GM06990 (cell line): ENCODE measurements at regions not wholly inside any gene's neighbourhood (a gene's known extent, or its start where the extent isn't known, plus 50 kb on each side); places are given as distances from the start of the nearest gene placed in this dataset.

Source experiments
- DNase-seq: peaks from one replicate; pipeline ENCODE4 v3.0.0-alpha.2; 2011; ENCODE audit not compliant: insufficient read length; ENCODE audit errors: extremely low read depth
- H3K27me3 ChIP-seq: replicated peaks from 2 replicates; pipeline ENCODE4 v1.6.0; 2011; ENCODE audit warnings: low read length; ENCODE audit not compliant: control insufficient read depth, insufficient read depth
- H3K36me3 ChIP-seq: 2 replicates; pipeline ENCODE4 v1.5.1; 2011; ENCODE audit warnings: low read length; ENCODE audit not compliant: control insufficient read depth, insufficient read depth
- H3K4me3 ChIP-seq: replicated peaks from 2 replicates; pipeline ENCODE4 v1.5.1; 2011; ENCODE audit warnings: low read depth, mild to moderate bottlenecking, control low read depth, low read length
- TF ChIP-seq, protein P1 (sequence below): IDR thresholded peaks from 2 replicates; pipeline ENCODE4 v1.5.1; 2011; ENCODE audit warnings: low read length, control low read depth, mild to moderate bottlenecking, inconsistent platforms; ENCODE audit not compliant: insufficient read depth, poor library complexity, severe bottlenecking

- H3K27me3 ChIP-seq = no peaks in the 10 kb centered on the region
- no peaks in the 10 kb centered on the region for H3K36me3 ChIP-seq
- no peak for DNase-seq
- no peak overlapping the region for H3K4me3 ChIP-seq
- TF ChIP-seq, protein P1, sequence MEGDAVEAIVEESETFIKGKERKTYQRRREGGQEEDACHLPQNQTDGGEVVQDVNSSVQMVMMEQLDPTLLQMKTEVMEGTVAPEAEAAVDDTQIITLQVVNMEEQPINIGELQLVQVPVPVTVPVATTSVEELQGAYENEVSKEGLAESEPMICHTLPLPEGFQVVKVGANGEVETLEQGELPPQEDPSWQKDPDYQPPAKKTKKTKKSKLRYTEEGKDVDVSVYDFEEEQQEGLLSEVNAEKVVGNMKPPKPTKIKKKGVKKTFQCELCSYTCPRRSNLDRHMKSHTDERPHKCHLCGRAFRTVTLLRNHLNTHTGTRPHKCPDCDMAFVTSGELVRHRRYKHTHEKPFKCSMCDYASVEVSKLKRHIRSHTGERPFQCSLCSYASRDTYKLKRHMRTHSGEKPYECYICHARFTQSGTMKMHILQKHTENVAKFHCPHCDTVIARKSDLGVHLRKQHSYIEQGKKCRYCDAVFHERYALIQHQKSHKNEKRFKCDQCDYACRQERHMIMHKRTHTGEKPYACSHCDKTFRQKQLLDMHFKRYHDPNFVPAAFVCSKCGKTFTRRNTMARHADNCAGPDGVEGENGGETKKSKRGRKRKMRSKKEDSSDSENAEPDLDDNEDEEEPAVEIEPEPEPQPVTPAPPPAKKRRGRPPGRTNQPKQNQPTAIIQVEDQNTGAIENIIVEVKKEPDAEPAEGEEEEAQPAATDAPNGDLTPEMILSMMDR = no peak
Measured at GRCh38 chr1:238457610-238458009, 566.9 kb upstream of the ZP4 start.

DNA sequence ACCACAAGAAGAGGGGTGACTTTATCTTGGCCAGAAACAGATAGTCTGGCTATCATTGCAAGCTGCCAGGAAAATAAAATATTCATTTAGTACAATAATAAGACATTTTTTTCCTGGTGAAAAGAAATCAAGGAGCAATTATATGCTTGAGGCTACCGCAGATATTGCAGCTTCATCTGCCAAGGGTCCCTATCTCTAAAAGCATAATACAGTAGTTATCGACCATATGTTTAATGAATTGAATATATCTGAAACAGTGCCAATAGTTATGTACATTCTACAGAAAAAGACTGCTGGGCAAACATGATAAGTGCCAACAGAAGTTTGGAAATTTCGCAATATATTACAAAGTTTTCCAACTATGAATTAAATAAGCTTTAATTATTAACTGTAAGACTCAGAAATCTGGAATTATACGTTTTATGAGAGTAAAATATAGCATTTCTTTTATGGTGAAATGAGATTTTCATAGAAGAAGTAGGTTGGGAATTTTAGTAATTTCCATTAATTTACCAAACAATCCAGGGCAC is 561.1 kb upstream of the ZP4 start:
- no peaks in the 10 kb centered on the region for H3K27me3 ChIP-seq
- TF ChIP-seq, protein P1 = no peak
- H3K36me3 ChIP-seq = no peaks in the 10 kb centered on the region
- H3K4me3 ChIP-seq = no peak overlapping the region
- DNase-seq = no peak

GRCh38 chr1:238450976-238451375 is 560.3 kb upstream of the ZP4 start:
- no peak for DNase-seq
- TF ChIP-seq, protein P1 = no peak

GRCh38 chr1:238443687-238444086 is 553.0 kb upstream of the ZP4 start:
- DNase-seq = no peak
- Histone ChIP-seq H3K36me3 (no peaks in the 10 kb centered on the region), H3K27me3 (no peaks in the 10 kb centered on the region), H3K4me3 (no peak overlapping the region)
- TF ChIP-seq, protein P1 = no peak

More at GRCh38 chr1:238450976-238451375, 560.3 kb upstream of the ZP4 start:
- Histone ChIP-seq H3K4me3 (no peak overlapping the region), H3K36me3 (no peaks in the 10 kb centered on the region), H3K27me3 (no peaks in the 10 kb centered on the region)

- no peaks in the 10 kb centered on the region for H3K27me3 ChIP-seq
- TF ChIP-seq, protein P1 = no peak
- H3K4me3 ChIP-seq = no peak overlapping the region
- no peaks in the 10 kb centered on the region for H3K36me3 ChIP-seq
- no peak for DNase-seq
Measured at GRCh38 chr1:238439511-238439910, 548.8 kb upstream of the ZP4 start.
